Endothelial cell of umbilical vein (primary cell): ENCODE measurements at regions not wholly inside any gene's neighbourhood (a gene's known extent, or its start where the extent isn't known, plus 50 kb on each side); places are given as distances from the start of the nearest gene placed in this dataset.

Experiments
- BruUV-seq: library from RNA; stranded (reverse); fragments of 400-500 nt; replicated peaks from 2 replicates; lab custom pipeline; 2021; lab: Mats Ljungman, UMichigan
- CTCF ChIA-PET: fragments of 300-600, 350-600 bp; sonication (Branson Sonifier 250); formaldehyde crosslinking; loops from one replicate; lab custom pipeline; 2021; ENCODE audit warnings: antibody characterized with exemption, inconsistent platforms; lab: Charles Lee
- POLR2A ChIA-PET: fragments of 300-600, 350-600 bp; sonication (Branson Sonifier 250); formaldehyde crosslinking; loops from one replicate; lab custom pipeline; 2021; ENCODE audit warnings: antibody characterized with exemption, inconsistent platforms; lab: Charles Lee
- DNase-seq: peaks from one replicate; pipeline ENCODE4 v3.0.0-alpha.2; 2011; ENCODE audit warnings: low read depth, low spot score
- FAIRE-seq: peaks from 2 replicates; lab custom pipeline; 2011; peaks lifted over from hg19 to GRCh38; lab: Jason Lieb, UNC
- H2AFZ ChIP-seq: 2 replicates; pipeline ENCODE4 v1.6.0; 2012; ENCODE audit warnings: low read depth, low read length, control low read depth, inconsistent platforms
- H3K27ac ChIP-seq: 2 replicates; pipeline ENCODE4 v1.5.1; 2011; ENCODE audit warnings: low read depth, mild to moderate bottlenecking, control low read depth, low read length, moderate library complexity; ENCODE audit not compliant: insufficient read depth
- H3K27me3 ChIP-seq, 2 experiments: 2 replicates each; pipeline versions ENCODE4 v1.6.0 to v1.6.1; 2011; ENCODE audit warnings: low read length in 2 of 2, mixed read lengths in 1 of 2; ENCODE audit not compliant: control insufficient read depth in 2 of 2, insufficient read depth in 2 of 2
- H3K36me3 ChIP-seq, 2 experiments: 2 replicates in 1 of 2; 3 replicates in 1 of 2; pipeline ENCODE4 v1.5.1; 2011; ENCODE audit warnings: low read length in 2 of 2, mild to moderate bottlenecking in 1 of 2, moderate library complexity in 1 of 2; ENCODE audit not compliant: control insufficient read depth in 2 of 2, insufficient read depth in 2 of 2; ENCODE audit errors: extremely low read depth in 1 of 2
- H3K4me1 ChIP-seq: 3 replicates; pipeline ENCODE4 v1.5.1; 2011; ENCODE audit warnings: mild to moderate bottlenecking, low read length; ENCODE audit not compliant: control insufficient read depth, insufficient read depth; ENCODE audit errors: extremely low read depth
- H3K4me2 ChIP-seq: 2 replicates; pipeline ENCODE4 v1.6.1; 2011; ENCODE audit warnings: low read length, control low read depth, mixed read lengths; ENCODE audit not compliant: insufficient read depth
- H3K4me3 ChIP-seq, 3 experiments: fragments of 200-600 bp in 1 of 3; sonication (generic), shearing (Covaris generic) in 1 of 3; replicated peaks in 1 of 3; 2 replicates each; pipeline ENCODE4 v1.5.1; 2011 to 2016; ENCODE audit warnings: control low read depth in 3 of 3, low read length in 3 of 3, mild to moderate bottlenecking in 2 of 3, inconsistent platforms in 1 of 3, low read depth in 1 of 3, moderate library complexity in 1 of 3; ENCODE audit not compliant: insufficient read depth in 1 of 3
- H3K79me2 ChIP-seq: 2 replicates; pipeline ENCODE4 v1.6.0; 2012; ENCODE audit warnings: low read length, inconsistent platforms; ENCODE audit not compliant: control insufficient read depth, insufficient read depth
- H3K9ac ChIP-seq: replicated peaks from 2 replicates; pipeline ENCODE3; 2011; ENCODE audit warnings: low read length, control low read depth; ENCODE audit not compliant: insufficient read depth; ENCODE audit errors: extremely low read depth
- H3K9me1 ChIP-seq: replicated peaks from 3 replicates; pipeline ENCODE4 v1.6.0; 2011; ENCODE audit warnings: mild to moderate bottlenecking, low read length; ENCODE audit not compliant: control insufficient read depth, insufficient read depth; ENCODE audit errors: extremely low read depth
- H3K9me3 ChIP-seq: replicated peaks from 2 replicates; pipeline ENCODE4 v1.5.1; 2012; ENCODE audit warnings: low read length, inconsistent platforms; ENCODE audit not compliant: control insufficient read depth, insufficient read depth
- H4K20me1 ChIP-seq: replicated peaks from 2 replicates; pipeline ENCODE3; 2011; ENCODE audit warnings: mild to moderate bottlenecking, low read length; ENCODE audit not compliant: control insufficient read depth, insufficient read depth; ENCODE audit errors: extremely low read depth
- FOS ChIP-seq: IDR thresholded peaks from 2 replicates; pipeline ENCODE4 v1.6.1; 2011; ENCODE audit warnings: mild to moderate bottlenecking, low read length, moderate library complexity, borderline replicate concordance; ENCODE audit not compliant: insufficient read depth
- GATA2 ChIP-seq: IDR thresholded peaks from 2 replicates; pipeline ENCODE4 v1.7.0; 2011; ENCODE audit warnings: low read depth, mild to moderate bottlenecking, moderate library complexity, mixed read lengths, low read length; ENCODE audit not compliant: insufficient read length, insufficient read depth
- JUN ChIP-seq: IDR thresholded peaks from 2 replicates; pipeline ENCODE4 v1.6.1; 2011; ENCODE audit warnings: borderline replicate concordance, low read depth; ENCODE audit not compliant: insufficient read length, insufficient read depth
- MYC ChIP-seq: IDR thresholded peaks from one replicate; pipeline ENCODE4 v1.6.1; 2011; ENCODE audit warnings: mild to moderate bottlenecking, low read depth, low read length
- POLR2A ChIP-seq: IDR thresholded peaks from 2 replicates; pipeline ENCODE4 v1.6.1; 2012; ENCODE audit warnings: low read depth, mild to moderate bottlenecking, control low read depth, low read length
- POLR2AphosphoS5 ChIP-seq: IDR thresholded peaks from 2 replicates; pipeline ENCODE4 v1.6.1; 2012; ENCODE audit warnings: low read depth, mild to moderate bottlenecking, control low read depth, low read length, moderate library complexity; ENCODE audit not compliant: insufficient read depth
- dilution Hi-C: fragments of 300-500 bp; cut with MboI; formaldehyde crosslinking; loops from one replicate; pipeline ENCODE4 v1.15.0; 2019; ENCODE audit warnings: low sequenced_read_pairs; ENCODE audit not compliant: extremely low pct_ligation_motif_present
- intact Hi-C: fragments of 100-400 bp; cut with micrococcal nuclease; formaldehyde crosslinking; loops from one replicate; pipeline ENCODE4 v1.10.0; 2022
- TF ChIP-seq, protein P1 (sequence below), 2 donors: IDR thresholded peaks; 1 replicate in 1 of 2; 2 replicates in 1 of 2; pipeline ENCODE4 v1.5.1; 2011; ENCODE audit warnings: low read length in 2 of 2, mild to moderate bottlenecking in 2 of 2, moderate library complexity in 2 of 2, control low read depth in 1 of 2, inconsistent platforms in 1 of 2, low read depth in 1 of 2; ENCODE audit not compliant: insufficient read depth in 1 of 2; ENCODE audit errors: extremely low read depth in 1 of 2
- TF ChIP-seq, protein P2 (sequence below): IDR thresholded peaks from 2 replicates; pipeline ENCODE4 v1.6.1; 2011; ENCODE audit not compliant: insufficient read depth, insufficient read length

DNA sequence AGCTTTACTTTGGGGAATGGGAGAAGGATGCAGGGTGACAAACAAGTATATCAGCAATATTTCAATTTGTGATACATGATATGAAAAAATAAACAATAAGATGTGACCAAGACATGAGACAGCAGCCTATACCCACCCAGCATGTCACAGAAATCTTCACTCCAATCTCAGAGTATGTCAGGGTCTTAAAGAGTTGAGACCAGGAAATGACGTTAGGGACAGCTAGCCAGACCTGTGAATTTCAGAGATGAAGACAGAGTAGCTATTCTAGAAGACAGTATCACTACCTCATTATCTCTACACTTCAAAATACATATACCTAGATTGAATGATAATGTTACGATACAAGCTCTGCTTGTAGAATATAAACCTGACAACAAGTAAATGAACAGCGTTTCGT, 282.8 kb downstream of the ZEB2 start:
- no peak overlapping the region for H3K4me3 ChIP-seq
- ChIA-PET POLR2A (no interaction called here), CTCF (no interaction called here)
- TF ChIP-seq, protein P1, sequence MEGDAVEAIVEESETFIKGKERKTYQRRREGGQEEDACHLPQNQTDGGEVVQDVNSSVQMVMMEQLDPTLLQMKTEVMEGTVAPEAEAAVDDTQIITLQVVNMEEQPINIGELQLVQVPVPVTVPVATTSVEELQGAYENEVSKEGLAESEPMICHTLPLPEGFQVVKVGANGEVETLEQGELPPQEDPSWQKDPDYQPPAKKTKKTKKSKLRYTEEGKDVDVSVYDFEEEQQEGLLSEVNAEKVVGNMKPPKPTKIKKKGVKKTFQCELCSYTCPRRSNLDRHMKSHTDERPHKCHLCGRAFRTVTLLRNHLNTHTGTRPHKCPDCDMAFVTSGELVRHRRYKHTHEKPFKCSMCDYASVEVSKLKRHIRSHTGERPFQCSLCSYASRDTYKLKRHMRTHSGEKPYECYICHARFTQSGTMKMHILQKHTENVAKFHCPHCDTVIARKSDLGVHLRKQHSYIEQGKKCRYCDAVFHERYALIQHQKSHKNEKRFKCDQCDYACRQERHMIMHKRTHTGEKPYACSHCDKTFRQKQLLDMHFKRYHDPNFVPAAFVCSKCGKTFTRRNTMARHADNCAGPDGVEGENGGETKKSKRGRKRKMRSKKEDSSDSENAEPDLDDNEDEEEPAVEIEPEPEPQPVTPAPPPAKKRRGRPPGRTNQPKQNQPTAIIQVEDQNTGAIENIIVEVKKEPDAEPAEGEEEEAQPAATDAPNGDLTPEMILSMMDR (IDR thresholded peaks at IDR 0.05; ENCODE audit: extremely low read depth in 1 of 2, insufficient read depth in 1 of 2, low read depth in 1 of 2, low read length in 2 of 2), result no peak
- no peak for TF ChIP-seq JUN
- TF ChIP-seq MYC, result no peak
- TF ChIP-seq, protein P2, sequence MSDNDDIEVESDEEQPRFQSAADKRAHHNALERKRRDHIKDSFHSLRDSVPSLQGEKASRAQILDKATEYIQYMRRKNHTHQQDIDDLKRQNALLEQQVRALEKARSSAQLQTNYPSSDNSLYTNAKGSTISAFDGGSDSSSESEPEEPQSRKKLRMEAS, result no peak
- no peaks in the 10 kb centered on the region for H4K20me1 ChIP-seq
- H3K9me1 ChIP-seq, result no peaks in the 10 kb centered on the region
- no peaks in the 10 kb centered on the region for H3K4me1 ChIP-seq
- DNase-seq, result no peak
- H3K9ac ChIP-seq, result no peak overlapping the region
- no peak overlapping the region for H3K4me2 ChIP-seq
- dilution Hi-C loops, result no loop called here
- H3K27me3 ChIP-seq, result no peaks in the 10 kb centered on the region
- intact Hi-C loops, result no loop called here
- no peaks in the 10 kb centered on the region for H3K79me2 ChIP-seq
- H3K36me3 ChIP-seq, result no peaks in the 10 kb centered on the region
- H3K9me3 ChIP-seq, result no peaks in the 10 kb centered on the region
- BruUV-seq, result no TSS peak
- no peak overlapping the region for H3K27ac ChIP-seq
- FAIRE-seq, result no peak
- H2AFZ ChIP-seq, result no peak overlapping the region

DNA sequence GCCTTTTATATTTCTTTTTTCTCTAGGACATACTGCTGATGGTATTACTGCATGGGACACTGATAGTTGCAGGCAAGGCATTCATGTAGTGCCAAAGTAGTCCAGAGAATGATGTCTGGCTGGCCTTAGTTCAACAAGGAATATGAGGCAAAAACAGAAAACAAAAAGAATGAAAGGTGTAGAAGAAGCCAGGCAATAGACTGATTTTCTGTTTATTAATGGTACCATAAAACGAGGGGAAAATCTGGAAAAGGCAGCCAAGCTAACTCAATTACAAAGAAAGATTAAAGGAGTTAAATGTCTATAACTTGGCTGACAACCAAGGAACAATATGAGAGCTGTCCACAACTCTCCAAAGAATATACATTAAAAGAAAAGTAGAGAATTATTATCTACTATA, 284.9 kb downstream of the ZEB2 start:
- Histone ChIP-seq H3K9me1 (no peaks in the 10 kb centered on the region), H3K27ac (no peak overlapping the region), H3K9me3 (no peaks in the 10 kb centered on the region), H3K27me3 (no peaks in the 10 kb centered on the region), H4K20me1 (no peaks in the 10 kb centered on the region), H3K9ac (no peak overlapping the region), H3K79me2 (no peaks in the 10 kb centered on the region), H3K36me3 (no peaks in the 10 kb centered on the region), H2AFZ (no peak overlapping the region), H3K4me2 (no peak overlapping the region), H3K4me3 (no peak overlapping the region), H3K4me1 (no peaks in the 10 kb centered on the region)
- TF ChIP-seq GATA2 (no peak), POLR2AphosphoS5 (no peak), JUN (no peak), POLR2A (no peak), FOS (no peak)
- TF ChIP-seq, protein P1 (IDR thresholded peaks at IDR 0.05; ENCODE audit: extremely low read depth in 1 of 2, insufficient read depth in 1 of 2, low read depth in 1 of 2, low read length in 2 of 2), result no peak
- TF ChIP-seq, protein P2, result no peak
- BruUV-seq, result no TSS peak
- FAIRE-seq (no peak), DNase-seq (no peak)
- intact Hi-C loops, result no loop called here
- dilution Hi-C loops, result no loop called here
- ChIA-PET CTCF (no interaction called here), POLR2A (no interaction called here)
